ENCODE measurements at regions not wholly inside any gene's neighbourhood (a gene's known extent, or its start where the extent isn't known, plus 50 kb on each side); places are given as distances from the start of the nearest gene placed in this dataset.

- TF ChIP-seq REST (IDR thresholded peaks at IDR 0.05; ENCODE audit: low read depth, low read length): no peak
- TF ChIP-seq POLR2AphosphoS5 (IDR thresholded peaks at IDR 0.05; ENCODE audit: low read depth, low read length): no peak
- TF ChIP-seq ZBTB33 (IDR thresholded peaks at IDR 0.05; ENCODE audit: borderline replicate concordance, low read depth): no peak
- TF ChIP-seq, protein P1, sequence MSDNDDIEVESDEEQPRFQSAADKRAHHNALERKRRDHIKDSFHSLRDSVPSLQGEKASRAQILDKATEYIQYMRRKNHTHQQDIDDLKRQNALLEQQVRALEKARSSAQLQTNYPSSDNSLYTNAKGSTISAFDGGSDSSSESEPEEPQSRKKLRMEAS (IDR thresholded peaks at IDR 0.05; ENCODE audit: low read depth): no peak
- no peak for TF ChIP-seq FOXM1 (IDR thresholded peaks at IDR 0.05; ENCODE audit: low read depth)
- TF ChIP-seq FOXJ3 (CRISPR knock-in tag; IDR thresholded peaks at IDR 0.05): no peak
- TF ChIP-seq ELF1 (IDR thresholded peaks at IDR 0.05): no peak
- TF ChIP-seq TCF12 (IDR thresholded peaks at IDR 0.05): no peak
- CTCF ChIA-PET: interaction anchor here (1.5 kb wide), 1 partner anchor 21 kb away, joined by 3 read pairs; no protein-coding TSS in a partner anchor
- no peaks in the 10 kb centered on the region for H3K9me3 ChIP-seq
- H3K36me3 ChIP-seq (replicated peaks in 1 of 2; ENCODE audit: control insufficient read depth in 1 of 2, insufficient read depth in 2 of 2, low read length in 1 of 2): no peaks in the 10 kb centered on the region
- H3K4me1 ChIP-seq (ENCODE audit: control insufficient read depth in 1 of 2, insufficient read depth in 2 of 2, low read depth in 1 of 2, low read length in 1 of 2): no peaks in the 10 kb centered on the region
- WGBS (ENCODE audit: low lambda C conversion rate): 43% methylated on average over 1 of the region's 1 CpG
- H3K9ac ChIP-seq: no peak overlapping the region
- H3K27ac ChIP-seq (ENCODE audit: low read depth in 2 of 2, low read length in 1 of 2): no peak overlapping the region
- no peak for DNase-seq
- H3F3A ChIP-seq (replicated peaks; ENCODE audit: insufficient read depth): no peaks in the 10 kb centered on the region
- H3K27me3 ChIP-seq (ENCODE audit: insufficient read depth): no peaks in the 10 kb centered on the region
- no peak overlapping the region for H3K4me3 ChIP-seq (ENCODE audit: low read depth in 2 of 2, low read length in 1 of 2)
- no peak overlapping the region for H2AFZ ChIP-seq (ENCODE audit: low read depth)
- H3K79me2 ChIP-seq (ENCODE audit: insufficient read depth): no peaks in the 10 kb centered on the region
- H3K4me2 ChIP-seq: no peak overlapping the region
- H4K20me1 ChIP-seq (ENCODE audit: insufficient read depth): no peaks in the 10 kb centered on the region
- POLR2A ChIA-PET: no interaction called here
- no peaks in the 10 kb centered on the region for H3K9me2 ChIP-seq
These were observed 188.2 kb upstream of the ZNF804A start for GRCh38 chr2:184410160-184410559.

- Histone ChIP-seq H3K9me3 (no peaks in the 10 kb centered on the region), H3K9me2 (no peaks in the 10 kb centered on the region), H3K36me3 (replicated peaks in 1 of 2; ENCODE audit: control insufficient read depth in 1 of 2, insufficient read depth in 2 of 2, low read length in 1 of 2) (no peaks in the 10 kb centered on the region), H4K20me1 (ENCODE audit: insufficient read depth) (no peaks in the 10 kb centered on the region), H3K4me1 (ENCODE audit: control insufficient read depth in 1 of 2, insufficient read depth in 2 of 2, low read depth in 1 of 2, low read length in 1 of 2) (no peaks in the 10 kb centered on the region), H3K27me3 (ENCODE audit: insufficient read depth) (no peaks in the 10 kb centered on the region), H3F3A (replicated peaks; ENCODE audit: insufficient read depth) (no peaks in the 10 kb centered on the region), H3K27ac (ENCODE audit: low read depth in 2 of 2, low read length in 1 of 2) (no peak overlapping the region), H3K4me3 (ENCODE audit: low read depth in 2 of 2, low read length in 1 of 2) (no peak overlapping the region), H2AFZ (ENCODE audit: low read depth) (no peak overlapping the region), H3K9ac (no peak overlapping the region), H3K79me2 (ENCODE audit: insufficient read depth) (no peaks in the 10 kb centered on the region), H3K4me2 (no peak overlapping the region)
- no peak for DNase-seq
- POLR2A ChIA-PET: no interaction called here
- WGBS (ENCODE audit: low lambda C conversion rate): 44% methylated on average over 2 of the region's 2 CpGs
- CTCF ChIA-PET: no interaction called here
- TF ChIP-seq, protein P2, sequence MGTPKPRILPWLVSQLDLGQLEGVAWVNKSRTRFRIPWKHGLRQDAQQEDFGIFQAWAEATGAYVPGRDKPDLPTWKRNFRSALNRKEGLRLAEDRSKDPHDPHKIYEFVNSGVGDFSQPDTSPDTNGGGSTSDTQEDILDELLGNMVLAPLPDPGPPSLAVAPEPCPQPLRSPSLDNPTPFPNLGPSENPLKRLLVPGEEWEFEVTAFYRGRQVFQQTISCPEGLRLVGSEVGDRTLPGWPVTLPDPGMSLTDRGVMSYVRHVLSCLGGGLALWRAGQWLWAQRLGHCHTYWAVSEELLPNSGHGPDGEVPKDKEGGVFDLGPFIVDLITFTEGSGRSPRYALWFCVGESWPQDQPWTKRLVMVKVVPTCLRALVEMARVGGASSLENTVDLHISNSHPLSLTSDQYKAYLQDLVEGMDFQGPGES (IDR thresholded peaks at IDR 0.05; ENCODE audit: low read depth, low read length): no peak
- TF ChIP-seq FOSL2 (IDR thresholded peaks at IDR 0.05; ENCODE audit: borderline replicate concordance, low read depth) (no peak), EZH2phosphoT487 (IDR thresholded peaks at IDR 0.05; ENCODE audit: borderline replicate concordance, low read depth) (no peak), USF2 (IDR thresholded peaks at IDR 0.05; ENCODE audit: borderline replicate concordance, low read depth, low read length) (no peak), YY1 (IDR thresholded peaks at IDR 0.05; ENCODE audit: low read depth) (no peak), SIN3A (IDR thresholded peaks at IDR 0.05; ENCODE audit: borderline replicate concordance, low read depth, low read length) (no peak), GATA2 (CRISPR knock-in tag; IDR thresholded peaks at IDR 0.05) (no peak), TCF12 (IDR thresholded peaks at IDR 0.05) (no peak), FOXM1 (IDR thresholded peaks at IDR 0.05; ENCODE audit: low read depth) (no peak), RAD21 (IDR thresholded peaks at IDR 0.05; ENCODE audit: low read length) (no peak), EP300 (IDR thresholded peaks at IDR 0.05; ENCODE audit: borderline replicate concordance in 1 of 2, low read depth in 1 of 2, low read length in 1 of 2) (no peak)
These were observed 185.1 kb upstream of the ZNF804A start for GRCh38 chr2:184413221-184413620.

All from SK-N-SH (cell line).